GM12892 (cell line): ENCODE measurements at regions not wholly inside any gene's neighbourhood (a gene's known extent, or its start where the extent isn't known, plus 50 kb on each side); places are given as distances from the start of the nearest gene placed in this dataset.

Experiments used
- POLR2A ChIP-seq: IDR thresholded peaks from 2 replicates; pipeline ENCODE4 v1.6.1; 2011; ENCODE audit warnings: low read depth, low read length, control low read depth
- POLR2AphosphoS5 ChIP-seq: IDR thresholded peaks from 2 replicates; pipeline ENCODE4 v1.6.1; 2011; ENCODE audit warnings: low read depth, low read length, control low read depth
- TAF1 ChIP-seq: IDR thresholded peaks from 2 replicates; pipeline ENCODE4 v1.6.1; 2011; ENCODE audit warnings: low read depth, mild to moderate bottlenecking, control low read depth, low read length, borderline replicate concordance

DNA sequence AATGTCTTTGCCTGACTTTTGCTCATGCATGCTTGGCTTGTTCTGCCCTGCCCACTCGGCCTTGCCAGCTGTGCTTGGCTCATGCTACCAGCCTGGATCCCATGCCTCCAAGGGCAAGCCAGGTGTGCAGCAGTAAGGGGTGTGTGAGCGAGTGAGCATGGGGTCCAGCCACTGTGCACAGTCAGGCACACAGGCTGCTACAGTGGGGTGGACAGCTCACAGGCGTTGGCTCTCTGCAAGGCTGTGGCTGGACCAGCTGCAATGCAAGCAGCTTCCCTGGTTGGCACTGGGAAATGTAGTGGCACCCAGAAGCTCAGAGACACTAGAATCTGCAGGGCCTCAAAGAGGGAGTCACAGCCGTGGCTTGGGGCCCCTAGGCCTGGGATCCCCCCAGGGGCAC, 529.7 kb downstream of the DSC3 start:
- TF ChIP-seq POLR2A (no peak), TAF1 (no peak), POLR2AphosphoS5 (no peak)
